Neural progenitor cell (in vitro differentiated cells): ENCODE measurements at regions not wholly inside any gene's neighbourhood (a gene's known extent, or its start where the extent isn't known, plus 50 kb on each side); places are given as distances from the start of the nearest gene placed in this dataset.

Experiments
- CTCF ChIP-seq: fragments of 200-600 bp; sonication (generic); IDR thresholded peaks from 2 replicates; pipeline ENCODE4 v1.5.1; 2017; ENCODE audit warnings: antibody characterized with exemption, mild to moderate bottlenecking
- EZH2 ChIP-seq: fragments of 200-600 bp; sonication (generic); IDR thresholded peaks from 2 replicates; pipeline ENCODE4 v1.6.1; 2017; ENCODE audit warnings: antibody characterized with exemption, mild to moderate bottlenecking, moderate library complexity

- no peak for TF ChIP-seq CTCF
- no peak for TF ChIP-seq EZH2
These were observed 224.5 kb upstream of the MAF start for GRCh38 chr16:79825002-79825401.
